A673 (cell line): ENCODE measurements at regions not wholly inside any gene's neighbourhood (a gene's known extent, or its start where the extent isn't known, plus 50 kb on each side); places are given as distances from the start of the nearest gene placed in this dataset.

Source experiments
- BruUV-seq: library from RNA; stranded (reverse); fragments of 400-500 nt; replicated peaks from 2 replicates; lab custom pipeline; 2021; lab: Mats Ljungman, UMichigan
- CTCF ChIA-PET: fragments of 300-600 bp; sonication (Branson Sonifier 250); formaldehyde crosslinking; loops from one replicate; lab custom pipeline; 2022; ENCODE audit warnings: antibody characterized with exemption; lab: Charles Lee
- POLR2A ChIA-PET: fragments of 300-600 bp; sonication (Branson Sonifier 250); formaldehyde crosslinking; loops from one replicate; lab custom pipeline; 2022; ENCODE audit warnings: antibody characterized with exemption; ENCODE audit not compliant: low non-redundant PET; lab: Charles Lee
- DNase-seq: peaks from one replicate; pipeline ENCODE4 v3.0.0-alpha.2; 2015; ENCODE audit warnings: low spot score
- H3K27ac ChIP-seq: fragments of 200-600 bp; sonication (generic); 2 replicates; pipeline ENCODE4 v1.5.1; 2016; ENCODE audit warnings: mixed run types, low read depth, mild to moderate bottlenecking, mixed read lengths, antibody characterized with exemption, low read length; ENCODE audit not compliant: poor library complexity, severe bottlenecking
- H3K27me3 ChIP-seq: fragments of 200-600 bp; sonication (generic); replicated peaks from 2 replicates; pipeline ENCODE4 v1.6.1; 2017; ENCODE audit warnings: mixed run types, low read depth, mild to moderate bottlenecking, mixed read lengths, antibody characterized with exemption, low read length; ENCODE audit not compliant: insufficient read depth, poor library complexity
- H3K36me3 ChIP-seq: fragments of 200-600 bp; sonication (generic); 2 replicates; pipeline ENCODE4 v1.6.1; 2016; ENCODE audit warnings: mixed run types, mild to moderate bottlenecking, mixed read lengths, antibody characterized with exemption, low read length; ENCODE audit not compliant: insufficient read depth, poor library complexity, severe bottlenecking
- H3K4me1 ChIP-seq: fragments of 200-600 bp; sonication (generic); 2 replicates; pipeline ENCODE4 v1.6.1; 2017; ENCODE audit warnings: mixed run types, mild to moderate bottlenecking, mixed read lengths, antibody characterized with exemption, low read length; ENCODE audit not compliant: insufficient read depth, poor library complexity, severe bottlenecking
- H3K4me3 ChIP-seq: fragments of 200-600 bp; sonication (generic); 2 replicates; pipeline ENCODE4 v1.5.1; 2016; ENCODE audit warnings: low read depth, mixed run types, mild to moderate bottlenecking, mixed read lengths, low read length; ENCODE audit not compliant: poor library complexity, severe bottlenecking
- H3K9me3 ChIP-seq: fragments of 200-600 bp; sonication (generic); 2 replicates; pipeline ENCODE4 v1.6.1; 2016; ENCODE audit warnings: mixed run types, low read depth, mild to moderate bottlenecking, mixed read lengths, antibody characterized with exemption, low read length; ENCODE audit not compliant: poor library complexity, severe bottlenecking
- CTCF ChIP-seq: fragments of 300-800, 200-600 bp; sonication (generic); conservative IDR thresholded peaks from 2 replicates; pipeline ENCODE4 v1.5.1; 2017; ENCODE audit warnings: low read depth, mild to moderate bottlenecking, antibody characterized with exemption, low read length, moderate library complexity, mixed read lengths
- EZH2 ChIP-seq: fragments of 200-600 bp; sonication (generic); IDR thresholded peaks from 2 replicates; pipeline ENCODE4 v1.6.1; 2017; ENCODE audit warnings: borderline replicate concordance, low read depth, mild to moderate bottlenecking, mixed read lengths, antibody characterized with exemption, low read length; ENCODE audit not compliant: poor library complexity, severe bottlenecking
- intact Hi-C: fragments of 100-400 bp; cut with micrococcal nuclease; formaldehyde crosslinking; loops from one replicate; pipeline ENCODE4 v1.10.0; 2022; ENCODE audit not compliant: unreplicated experiment

- TF ChIP-seq EZH2 (no peak), CTCF (no peak)
- no peaks in the 10 kb centered on the region for H3K27me3 ChIP-seq
- no peaks in the 10 kb centered on the region for H3K4me1 ChIP-seq
- ChIA-PET POLR2A (no interaction called here), CTCF (no interaction called here)
- intact Hi-C loops = no loop called here
- H3K27ac ChIP-seq = no peak overlapping the region
- no TSS peak for BruUV-seq
- DNase-seq = no peak
- no peaks in the 10 kb centered on the region for H3K9me3 ChIP-seq
- H3K4me3 ChIP-seq = no peak overlapping the region
- no peaks in the 10 kb centered on the region for H3K36me3 ChIP-seq
Observed at GRCh38 chr3:102553876-102554275, 119.1 kb downstream of the ZPLD1 start.

- TF ChIP-seq CTCF = no peak
- TF ChIP-seq EZH2 = no peak
- Histone ChIP-seq H3K36me3 (no peaks in the 10 kb centered on the region), H3K27me3 (no peaks in the 10 kb centered on the region), H3K27ac (no peak overlapping the region), H3K9me3 (no peaks in the 10 kb centered on the region), H3K4me1 (no peaks in the 10 kb centered on the region), H3K4me3 (no peak overlapping the region)
- no TSS peak for BruUV-seq
- CTCF ChIA-PET = no interaction called here
- DNase-seq = peak; percentile 19
- intact Hi-C loops = no loop called here
- POLR2A ChIA-PET = no interaction called here
Observed at GRCh38 chr3:102570511-102570910, 135.7 kb downstream of the ZPLD1 start.

GRCh38 chr3:102571006-102571405, 136.2 kb downstream of the ZPLD1 start:
- POLR2A ChIA-PET = no interaction called here
- CTCF ChIA-PET = no interaction called here
- Histone ChIP-seq H3K4me3 (no peak overlapping the region), H3K4me1 (no peaks in the 10 kb centered on the region), H3K27me3 (no peaks in the 10 kb centered on the region), H3K36me3 (no peaks in the 10 kb centered on the region), H3K9me3 (no peaks in the 10 kb centered on the region), H3K27ac (no peak overlapping the region)
- DNase-seq = no peak
- intact Hi-C loops = no loop called here
- BruUV-seq = no TSS peak
- no peak for TF ChIP-seq EZH2
- TF ChIP-seq CTCF = no peak
